ENCODE measurements at regions not wholly inside any gene's neighbourhood (a gene's known extent, or its start where the extent isn't known, plus 50 kb on each side); places are given as distances from the start of the nearest gene placed in this dataset.

- no peak for DNase-seq
- no peaks in the 10 kb centered on the region for H3K9me3 Mint-ChIP-seq
- H3K27me3 Mint-ChIP-seq (ENCODE audit: low read depth) = peaks cover 10% of the 10 kb centered on the region
Measured at GRCh38 chr22:48882636-48883200, 945.0 kb downstream of the BRD1 start.

DNA sequence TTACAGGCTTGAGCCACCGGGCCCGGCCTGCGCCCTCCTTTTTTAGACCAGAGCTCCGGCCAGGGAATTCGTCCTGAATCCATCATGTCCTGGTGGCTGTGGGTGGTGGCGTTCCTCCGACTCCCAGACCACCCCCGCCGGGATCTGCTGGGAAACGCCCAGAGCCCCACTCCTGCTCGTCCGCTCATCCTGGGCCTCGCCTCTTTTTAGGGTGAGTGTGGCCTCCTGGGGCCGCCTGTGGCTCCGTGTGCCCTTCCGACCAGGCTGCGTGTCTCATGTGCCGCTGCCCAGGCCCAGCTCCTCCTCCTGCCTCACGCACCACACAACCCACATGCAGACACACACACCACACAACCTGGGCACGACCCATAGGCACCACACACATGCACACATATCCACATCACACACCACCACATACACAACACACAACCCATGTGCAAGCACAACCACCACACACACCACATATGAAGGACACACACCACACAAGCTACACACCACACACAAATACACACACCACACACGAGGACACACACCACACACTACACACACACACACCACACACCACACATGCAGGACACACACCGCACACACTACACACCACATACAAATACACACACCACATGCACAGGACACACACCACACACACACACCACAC lies 946.2 kb downstream of the BRD1 start:
- no peaks in the 10 kb centered on the region for H3K36me3 Mint-ChIP-seq (ENCODE audit: insufficient read depth in 2 of 2)
- no peak for ATAC-seq (replicated peaks in 1 of 2)

More at GRCh38 chr22:48882636-48883200, 945.0 kb downstream of the BRD1 start:
- Mint-ChIP-seq H3K4me1 (ENCODE audit: low read depth) (no peaks in the 10 kb centered on the region), H3K27ac (no peak overlapping the region), H3K36me3 (ENCODE audit: insufficient read depth in 2 of 2) (no peaks in the 10 kb centered on the region), H3K4me3 (no peak overlapping the region)
- ATAC-seq (replicated peaks in 1 of 2) = no peak

DNA sequence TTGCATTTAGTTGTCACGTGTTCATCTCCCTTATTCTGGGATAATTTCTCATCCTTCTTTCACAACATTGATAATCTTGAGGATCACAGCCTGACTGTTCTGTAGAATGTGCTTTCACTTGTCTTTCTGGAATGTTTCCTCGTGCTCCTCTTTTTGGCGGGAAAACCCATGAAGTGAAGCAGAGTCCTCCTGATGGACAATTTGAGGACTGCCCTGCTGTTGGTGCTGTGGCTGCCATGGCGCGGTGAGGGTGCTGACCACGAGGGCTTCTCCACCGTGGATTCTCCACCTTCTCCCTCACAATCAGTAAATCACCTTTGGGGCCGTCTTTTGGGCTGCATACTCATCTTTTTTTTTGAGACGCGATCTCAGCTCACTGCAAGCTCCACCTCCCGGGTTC lies 946.9 kb downstream of the BRD1 start:
- DNase-seq = no peak
- no peaks in the 10 kb centered on the region for H3K9me3 Mint-ChIP-seq
- no peak overlapping the region for H3K27ac Mint-ChIP-seq

More for the DNA sequence above, 946.2 kb downstream of the BRD1 start:
- no peaks in the 10 kb centered on the region for H3K9me3 Mint-ChIP-seq
- no peaks in the 10 kb centered on the region for H3K4me1 Mint-ChIP-seq (ENCODE audit: low read depth)
- no peak for DNase-seq
- peaks cover 10% of the 10 kb centered on the region for H3K27me3 Mint-ChIP-seq (ENCODE audit: low read depth)
- no peak overlapping the region for H3K27ac Mint-ChIP-seq
- H3K4me3 Mint-ChIP-seq = no peak overlapping the region

GRCh38 chr22:48876951-48877350 lies 950.7 kb downstream of the BRD1 start:
- H3K4me3 Mint-ChIP-seq = no peak overlapping the region
- no peak for ATAC-seq (replicated peaks in 1 of 2)
- H3K27ac Mint-ChIP-seq = no peak overlapping the region
- no peaks in the 10 kb centered on the region for H3K4me1 Mint-ChIP-seq (ENCODE audit: low read depth)
- no peak for DNase-seq
- H3K36me3 Mint-ChIP-seq (ENCODE audit: insufficient read depth in 2 of 2) = no peaks in the 10 kb centered on the region
- no peaks in the 10 kb centered on the region for H3K9me3 Mint-ChIP-seq
- H3K27me3 Mint-ChIP-seq (ENCODE audit: low read depth) = peaks cover 23% of the 10 kb centered on the region

More for the DNA sequence above, 946.9 kb downstream of the BRD1 start:
- Mint-ChIP-seq H3K4me1 (ENCODE audit: low read depth) (no peaks in the 10 kb centered on the region), H3K27me3 (ENCODE audit: low read depth) (peaks cover 10% of the 10 kb centered on the region), H3K36me3 (ENCODE audit: insufficient read depth in 2 of 2) (no peaks in the 10 kb centered on the region), H3K4me3 (no peak overlapping the region)
- no peak for ATAC-seq (replicated peaks in 1 of 2)

DNA sequence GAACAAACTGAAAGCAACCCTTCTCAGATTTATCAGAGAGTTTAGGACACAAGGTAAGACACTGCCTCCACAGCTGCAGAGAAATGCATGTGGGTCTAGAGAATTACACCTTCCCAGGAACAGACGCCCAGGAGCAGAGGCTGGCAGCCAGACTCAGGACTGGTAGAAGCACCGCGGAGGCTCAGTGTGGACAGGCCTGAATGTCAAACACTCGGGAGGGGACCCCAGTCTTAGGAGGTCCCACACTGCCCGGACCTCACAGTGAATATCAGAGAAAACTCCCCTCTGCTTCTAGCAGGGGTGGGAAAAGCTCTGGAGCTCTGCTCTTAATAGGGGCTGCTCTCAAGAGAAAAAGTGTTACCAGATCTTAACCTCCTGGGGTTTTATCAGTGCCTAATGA lies 952.7 kb downstream of the BRD1 start:
- no peak for DNase-seq
- Mint-ChIP-seq H3K27me3 (ENCODE audit: low read depth) (peaks cover 23% of the 10 kb centered on the region), H3K36me3 (ENCODE audit: insufficient read depth in 2 of 2) (peaks cover 2% of the 10 kb centered on the region in 2 donors), H3K4me3 (no peak overlapping the region), H3K27ac (no peak overlapping the region), H3K4me1 (ENCODE audit: low read depth) (no peaks in the 10 kb centered on the region), H3K9me3 (peaks cover 2 to 3% of the 10 kb centered on the region in 2 donors)
- ATAC-seq (replicated peaks in 1 of 2) = no peak

GRCh38 chr22:48873191-48873520 lies 954.5 kb downstream of the BRD1 start:
- ATAC-seq (replicated peaks in 1 of 2) (no peak), DNase-seq (no peak)
- peaks cover 2% of the 10 kb centered on the region in 2 donors for H3K36me3 Mint-ChIP-seq (ENCODE audit: insufficient read depth in 2 of 2)
- H3K9me3 Mint-ChIP-seq = peaks cover 2 to 3% of the 10 kb centered on the region in 2 donors
- no peak overlapping the region for H3K27ac Mint-ChIP-seq
- no peak overlapping the region for H3K4me3 Mint-ChIP-seq
- peaks cover 12% of the 10 kb centered on the region for H3K27me3 Mint-ChIP-seq (ENCODE audit: low read depth)
- no peaks in the 10 kb centered on the region for H3K4me1 Mint-ChIP-seq (ENCODE audit: low read depth)

DNA sequence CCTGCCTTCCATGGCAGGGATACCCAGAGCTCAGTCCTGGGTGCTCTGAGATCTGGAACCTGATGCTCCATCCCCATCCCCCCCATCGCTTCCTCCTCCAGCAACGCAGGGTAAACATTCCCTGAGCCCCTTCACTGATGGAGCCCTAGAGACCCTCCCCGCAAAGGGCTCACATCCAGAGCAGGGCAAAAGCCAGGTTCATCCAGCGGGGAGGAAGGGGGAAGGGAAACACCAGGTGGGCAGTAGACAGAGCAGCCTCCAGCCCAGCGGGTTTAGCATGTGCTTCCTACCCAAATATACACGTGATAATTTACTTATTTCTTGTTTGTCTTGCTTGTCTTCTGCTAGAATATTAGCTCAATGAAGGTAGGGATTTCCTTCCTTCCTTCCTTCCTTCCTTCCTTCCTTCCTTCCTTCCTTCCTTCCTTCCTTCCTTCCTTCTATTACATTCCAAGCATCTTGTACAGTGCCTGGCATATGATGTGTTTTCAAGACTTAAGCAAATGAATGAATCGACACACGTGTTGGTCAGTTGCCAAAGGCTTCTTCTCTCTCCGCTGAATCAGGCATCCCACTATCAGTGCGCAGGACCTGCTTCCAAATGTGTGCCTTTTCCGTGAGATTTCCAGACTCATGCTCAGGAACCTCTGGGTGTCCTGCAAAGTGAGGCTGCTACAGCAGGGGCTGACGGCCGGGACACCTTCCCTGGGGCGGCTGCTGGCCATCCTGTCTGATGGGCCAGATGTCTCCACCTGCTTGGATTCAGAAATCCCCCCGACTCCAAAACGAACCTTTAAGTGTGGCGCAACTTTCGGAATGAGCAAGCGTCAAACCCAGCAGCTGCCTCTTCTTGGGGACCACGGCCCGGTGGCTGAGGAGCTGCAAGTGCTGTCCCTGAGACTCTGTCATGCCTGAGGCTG lies 955.1 kb downstream of the BRD1 start:
- H3K36me3 Mint-ChIP-seq (ENCODE audit: insufficient read depth in 2 of 2) = peaks cover 2% of the 10 kb centered on the region in 2 donors
- no peaks in the 10 kb centered on the region for H3K4me1 Mint-ChIP-seq (ENCODE audit: low read depth)
- no peak overlapping the region for H3K4me3 Mint-ChIP-seq
- DNase-seq = no peak
- no peak overlapping the region for H3K27ac Mint-ChIP-seq
- no peak for ATAC-seq (replicated peaks in 1 of 2)
- H3K9me3 Mint-ChIP-seq = peaks cover 2 to 3% of the 10 kb centered on the region in 2 donors
- peaks cover 12% of the 10 kb centered on the region for H3K27me3 Mint-ChIP-seq (ENCODE audit: low read depth)

- Mint-ChIP-seq H3K27me3 (ENCODE audit: low read depth) (peaks cover 12% of the 10 kb centered on the region), H3K36me3 (ENCODE audit: insufficient read depth in 2 of 2) (peaks cover 2% of the 10 kb centered on the region in 2 donors), H3K4me3 (no peak overlapping the region), H3K27ac (no peak overlapping the region), H3K4me1 (ENCODE audit: low read depth) (no peaks in the 10 kb centered on the region), H3K9me3 (peaks cover 2 to 3% of the 10 kb centered on the region in 2 donors)
- ATAC-seq (replicated peaks in 1 of 2) = no peak
- no peak for DNase-seq
Measured at GRCh38 chr22:48871176-48871840, 956.4 kb downstream of the BRD1 start.

GRCh38 chr22:48870436-48870835 lies 957.2 kb downstream of the BRD1 start:
- Mint-ChIP-seq H3K4me3 (no peak overlapping the region), H3K27ac (no peak overlapping the region), H3K36me3 (ENCODE audit: insufficient read depth in 2 of 2) (peaks cover 2% of the 10 kb centered on the region in 2 donors), H3K27me3 (ENCODE audit: low read depth) (peaks cover 12% of the 10 kb centered on the region), H3K9me3 (peaks cover 2 to 3% of the 10 kb centered on the region in 2 donors), H3K4me1 (ENCODE audit: low read depth) (no peaks in the 10 kb centered on the region)
- ATAC-seq (replicated peaks in 1 of 2) (no peak), DNase-seq (no peak)

- H3K9me3 Mint-ChIP-seq = peaks cover 2 to 3% of the 10 kb centered on the region in 2 donors
Measured at GRCh38 chr22:48869788-48870187, 957.9 kb downstream of the BRD1 start.

DNA sequence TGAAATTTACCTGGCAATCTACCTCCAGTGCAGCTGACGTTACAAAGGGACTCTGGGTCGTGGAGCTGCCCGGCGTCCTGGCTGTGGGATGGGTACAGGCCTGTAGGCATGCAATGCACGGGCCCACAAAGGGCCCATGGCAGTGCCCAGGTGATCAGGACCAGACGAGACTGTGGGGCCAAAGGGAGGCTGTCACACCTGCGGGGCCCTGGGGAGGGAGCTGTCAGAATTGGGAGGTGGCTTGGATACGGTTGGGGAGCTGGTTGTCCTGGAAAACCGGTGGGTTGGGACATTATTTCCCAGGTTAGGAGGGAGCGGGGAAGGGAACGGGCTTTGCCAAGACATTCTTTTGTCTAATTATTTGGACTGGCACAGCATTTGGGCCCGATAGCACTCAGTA lies 958.5 kb downstream of the BRD1 start:
- H3K36me3 Mint-ChIP-seq (ENCODE audit: insufficient read depth in 2 of 2) = peaks cover 2% of the 10 kb centered on the region in 2 donors
- H3K4me1 Mint-ChIP-seq (ENCODE audit: low read depth) = no peaks in the 10 kb centered on the region
- ATAC-seq (replicated peaks in 1 of 2) (no peak), DNase-seq (no peak)
- H3K9me3 Mint-ChIP-seq = peaks cover 2 to 3% of the 10 kb centered on the region in 2 donors
- H3K27me3 Mint-ChIP-seq (ENCODE audit: low read depth) = peaks cover 17% of the 10 kb centered on the region
- no peak overlapping the region for H3K27ac Mint-ChIP-seq
- H3K4me3 Mint-ChIP-seq = no peak overlapping the region

More at GRCh38 chr22:48869788-48870187, 957.9 kb downstream of the BRD1 start:
- no peak overlapping the region for H3K27ac Mint-ChIP-seq
- ATAC-seq (replicated peaks in 1 of 2) (no peak), DNase-seq (no peak)
- peaks cover 15% of the 10 kb centered on the region for H3K27me3 Mint-ChIP-seq (ENCODE audit: low read depth)
- peaks cover 2% of the 10 kb centered on the region in 2 donors for H3K36me3 Mint-ChIP-seq (ENCODE audit: insufficient read depth in 2 of 2)
- no peaks in the 10 kb centered on the region for H3K4me1 Mint-ChIP-seq (ENCODE audit: low read depth)
- H3K4me3 Mint-ChIP-seq = no peak overlapping the region

GRCh38 chr22:48868554-48868953 lies 959.1 kb downstream of the BRD1 start:
- Mint-ChIP-seq H3K27me3 (ENCODE audit: low read depth) (peaks cover 16% of the 10 kb centered on the region), H3K36me3 (ENCODE audit: insufficient read depth in 2 of 2) (peaks cover 2% of the 10 kb centered on the region in 2 donors), H3K4me3 (no peak overlapping the region), H3K27ac (no peak overlapping the region), H3K9me3 (peaks cover 2 to 3% of the 10 kb centered on the region in 2 donors), H3K4me1 (ENCODE audit: low read depth) (no peaks in the 10 kb centered on the region)
- DNase-seq = no peak
- ATAC-seq (replicated peaks in 1 of 2) = no peak

- Mint-ChIP-seq H3K36me3 (ENCODE audit: insufficient read depth in 2 of 2) (peaks cover 2% of the 10 kb centered on the region in 2 donors), H3K4me1 (ENCODE audit: low read depth) (no peaks in the 10 kb centered on the region), H3K9me3 (peaks cover 2 to 3% of the 10 kb centered on the region in 2 donors), H3K4me3 (no peak overlapping the region), H3K27ac (no peak overlapping the region), H3K27me3 (ENCODE audit: low read depth) (peaks cover 9% of the 10 kb centered on the region)
- no peak for DNase-seq
- no peak for ATAC-seq (replicated peaks in 1 of 2)
Measured at GRCh38 chr22:48867891-48868290, 959.8 kb downstream of the BRD1 start.
